HEK293 (cell line): ENCODE measurements at regions not wholly inside any gene's neighbourhood (a gene's known extent, or its start where the extent isn't known, plus 50 kb on each side); places are given as distances from the start of the nearest gene placed in this dataset.

Experiments
- CTCF ChIP-seq: fragments of 450-650 bp; formaldehyde crosslinking; IDR thresholded peaks from 2 replicates; pipeline ENCODE4 v1.5.1; 2016; ENCODE audit warnings: missing biosample characterization, missing genetic modification characterization
- GLIS2 ChIP-seq: fragments of 450-650 bp; formaldehyde crosslinking; IDR thresholded peaks from 2 replicates; pipeline ENCODE4 v1.5.1; 2016; ENCODE audit warnings: missing biosample characterization, missing genetic modification characterization
- HOXA7 ChIP-seq: sonication (generic); formaldehyde crosslinking; IDR thresholded peaks from 2 replicates; pipeline ENCODE4 v1.8.1; 2022; ENCODE audit warnings: missing genetic modification reagents, borderline replicate concordance
- REST ChIP-seq: fragments of 450-650 bp; formaldehyde crosslinking; IDR thresholded peaks from 2 replicates; pipeline ENCODE4 v1.5.1; 2016; ENCODE audit warnings: missing biosample characterization, missing genetic modification characterization
- ZNF214 ChIP-seq: fragments of 450-650 bp; formaldehyde crosslinking; IDR thresholded peaks from 2 replicates; pipeline ENCODE4 v1.5.1; 2017; ENCODE audit warnings: missing biosample characterization, mild to moderate bottlenecking, missing genetic modification characterization, borderline replicate concordance
- ZNF391 ChIP-seq: fragments of 450-650 bp; formaldehyde crosslinking; IDR thresholded peaks from 2 replicates; pipeline ENCODE4 v1.5.1; 2016; ENCODE audit warnings: low read depth, missing biosample characterization, missing genetic modification characterization, borderline replicate concordance
- ZNF473 ChIP-seq: fragments of 450-650 bp; formaldehyde crosslinking; IDR thresholded peaks from 2 replicates; pipeline ENCODE4 v1.5.1; 2017; ENCODE audit warnings: missing biosample characterization, missing genetic modification characterization
- ZNF48 ChIP-seq: fragments of 450-650 bp; formaldehyde crosslinking; IDR thresholded peaks from 2 replicates; pipeline ENCODE4 v1.5.1; 2016; ENCODE audit warnings: missing biosample characterization, missing genetic modification characterization
- TF ChIP-seq, protein P1 (sequence below): fragments of 450-650 bp; formaldehyde crosslinking; IDR thresholded peaks from 2 replicates; pipeline ENCODE4 v1.5.1; 2016; ENCODE audit warnings: missing biosample characterization, missing genetic modification characterization
- TF ChIP-seq, protein P2 (sequence below): fragments of 450-650 bp; formaldehyde crosslinking; IDR thresholded peaks from 2 replicates; pipeline ENCODE4 v1.5.1; 2016; ENCODE audit warnings: missing biosample characterization, missing genetic modification characterization

DNA sequence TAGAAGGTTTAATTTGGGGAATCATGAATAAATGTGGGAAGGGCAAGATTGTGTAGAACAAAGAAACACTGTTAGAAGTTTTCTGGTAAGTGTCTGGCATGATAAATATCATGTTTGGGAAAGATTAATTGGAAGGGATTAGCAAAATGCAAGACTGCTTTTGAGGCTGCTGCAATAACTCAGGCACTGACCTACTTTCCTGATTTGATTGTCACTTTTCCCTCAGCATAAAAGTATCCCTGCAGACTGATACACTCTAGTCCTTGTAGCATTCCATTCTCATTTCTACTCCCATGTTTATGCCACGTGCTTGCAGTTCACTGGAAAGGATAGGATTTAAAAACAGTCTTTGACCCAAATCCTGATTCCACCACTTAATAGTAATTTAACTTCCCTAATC is 303.3 kb upstream of the SEMA3A start:
- no peak for TF ChIP-seq CTCF (tag by site-specific recombination)
- TF ChIP-seq, protein P1, sequence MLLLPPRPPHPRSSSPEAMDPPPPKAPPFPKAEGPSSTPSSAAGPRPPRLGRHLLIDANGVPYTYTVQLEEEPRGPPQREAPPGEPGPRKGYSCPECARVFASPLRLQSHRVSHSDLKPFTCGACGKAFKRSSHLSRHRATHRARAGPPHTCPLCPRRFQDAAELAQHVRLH (tag by site-specific recombination), result no peak
- TF ChIP-seq, protein P2, sequence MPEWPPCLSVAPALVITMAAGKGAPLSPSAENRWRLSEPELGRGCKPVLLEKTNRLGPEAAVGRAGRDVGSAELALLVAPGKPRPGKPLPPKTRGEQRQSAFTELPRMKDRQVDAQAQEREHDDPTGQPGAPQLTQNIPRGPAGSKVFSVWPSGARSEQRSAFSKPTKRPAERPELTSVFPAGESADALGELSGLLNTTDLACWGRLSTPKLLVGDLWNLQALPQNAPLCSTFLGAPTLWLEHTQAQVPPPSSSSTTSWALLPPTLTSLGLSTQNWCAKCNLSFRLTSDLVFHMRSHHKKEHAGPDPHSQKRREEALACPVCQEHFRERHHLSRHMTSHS, result no peak
- no peak for TF ChIP-seq ZNF391 (tag by site-specific recombination)
- no peak for TF ChIP-seq ZNF473 (tag by site-specific recombination)
- TF ChIP-seq GLIS2 (tag by site-specific recombination), result no peak
- TF ChIP-seq REST, result no peak
- TF ChIP-seq ZNF214 (tag by site-specific recombination), result no peak
- no peak for TF ChIP-seq ZNF48 (tag by site-specific recombination)
- TF ChIP-seq HOXA7 (CRISPR knock-in tag), result no peak
